CD14-positive monocyte (primary cell): ENCODE measurements at regions not wholly inside any gene's neighbourhood (a gene's known extent, or its start where the extent isn't known, plus 50 kb on each side); places are given as distances from the start of the nearest gene placed in this dataset.

Experiments
- DNase-seq, 3 donors: peaks; one replicate each; pipeline ENCODE4 v3.0.0-alpha.2; 2011 to 2022
- H2AFZ ChIP-seq: 2 replicates; pipeline ENCODE4 v1.6.0; 2012; ENCODE audit warnings: mild to moderate bottlenecking, low read depth, low read length, inconsistent platforms; ENCODE audit not compliant: insufficient read depth, poor library complexity, severe bottlenecking
- H3K27ac ChIP-seq, 2 donors: 1 replicate in 1 of 2; 2 replicates in 1 of 2; pipeline ENCODE4 v1.5.1; 2012 to 2013; ENCODE audit warnings: low read length in 2 of 2, control low read depth in 1 of 2, inconsistent platforms in 1 of 2, low read depth in 1 of 2, mild to moderate bottlenecking in 1 of 2
- H3K27me3 ChIP-seq, 2 donors: one replicate each; pipeline versions ENCODE4 v1.6.0 to v1.6.1; 2011 to 2013; ENCODE audit warnings: low read length in 2 of 2; ENCODE audit not compliant: control insufficient read depth in 2 of 2, insufficient read depth in 2 of 2
- H3K36me3 ChIP-seq, 2 donors: replicated peaks in 1 of 2; 1 replicate in 1 of 2; 2 replicates in 1 of 2; pipeline versions ENCODE4 v1.5.1 to v1.6.1; 2012 to 2013; ENCODE audit warnings: low read length in 2 of 2, control low read depth in 1 of 2, inconsistent platforms in 1 of 2, mild to moderate bottlenecking in 1 of 2; ENCODE audit not compliant: insufficient read depth in 2 of 2, control insufficient read depth in 1 of 2
- H3K4me1 ChIP-seq, 2 donors: 1 replicate in 1 of 2; 2 replicates in 1 of 2; pipeline versions ENCODE4 v1.5.1 to v1.6.1; 2012 to 2013; ENCODE audit warnings: low read length in 2 of 2, control low read depth in 1 of 2, inconsistent platforms in 1 of 2, mild to moderate bottlenecking in 1 of 2, moderate library complexity in 1 of 2; ENCODE audit not compliant: insufficient read depth in 2 of 2, control insufficient read depth in 1 of 2
- H3K4me2 ChIP-seq: replicated peaks from 2 replicates; pipeline ENCODE3; 2012; ENCODE audit warnings: low read length, moderate library complexity, mild to moderate bottlenecking; ENCODE audit not compliant: poor library complexity, severe bottlenecking; ENCODE audit errors: extremely low read depth
- H3K4me3 ChIP-seq, 3 experiments: fragments of 200-600 bp in 1 of 3; sonication (generic) in 1 of 3; replicated peaks in 1 of 3; 1 replicate in 2 of 3; 2 replicates in 1 of 3; pipeline ENCODE4 v1.5.1; 2011 to 2013; ENCODE audit warnings: low read length in 3 of 3, mild to moderate bottlenecking in 3 of 3, control low read depth in 2 of 3, low read depth in 2 of 3, inconsistent platforms in 1 of 3, moderate library complexity in 1 of 3
- H3K79me2 ChIP-seq: 2 replicates; pipeline ENCODE4 v1.6.0; 2012; ENCODE audit warnings: mild to moderate bottlenecking, control low read depth, inconsistent platforms, low read length, moderate library complexity; ENCODE audit not compliant: insufficient read depth
- H3K9ac ChIP-seq: 2 replicates; pipeline ENCODE4 v1.6.0; 2017; ENCODE audit warnings: low read length, mild to moderate bottlenecking; ENCODE audit not compliant: insufficient read depth, poor library complexity, severe bottlenecking
- H3K9me3 ChIP-seq, 2 donors: replicated peaks in 1 of 2; 1 replicate in 1 of 2; 2 replicates in 1 of 2; pipeline versions ENCODE4 v1.5.1 to v1.6.1; 2012 to 2013; ENCODE audit warnings: low read length in 2 of 2, control low read depth in 1 of 2; ENCODE audit not compliant: control insufficient read depth in 1 of 2, insufficient read depth in 1 of 2
- H4K20me1 ChIP-seq: 2 replicates; pipeline ENCODE4 v1.6.0; 2012; ENCODE audit warnings: mild to moderate bottlenecking, low read length, control low read depth, moderate library complexity; ENCODE audit not compliant: insufficient read depth
- H3K27ac Mint-ChIP-seq, 7 donors: one replicate each; pipeline ENCODE4 v1.8.0; 2020; ENCODE audit warnings: mild to moderate bottlenecking in 7 of 7, mixed read lengths in 7 of 7, moderate library complexity in 6 of 7, inconsistent platforms in 2 of 7
- H3K27me3 Mint-ChIP-seq, 3 donors: one replicate each; pipeline ENCODE4 v1.8.0; 2021 to 2022; ENCODE audit warnings: low read depth in 3 of 3, mild to moderate bottlenecking in 3 of 3, mixed read lengths in 3 of 3, moderate library complexity in 3 of 3, inconsistent platforms in 1 of 3
- H3K36me3 Mint-ChIP-seq, 2 donors: one replicate each; pipeline ENCODE4 v1.8.0; 2020; ENCODE audit warnings: mixed read lengths in 2 of 2, inconsistent platforms in 1 of 2, mild to moderate bottlenecking in 1 of 2
- H3K4me1 Mint-ChIP-seq: one replicate; pipeline ENCODE4 v1.8.0; 2020; ENCODE audit warnings: mild to moderate bottlenecking, mixed read lengths
- H3K4me3 Mint-ChIP-seq, 2 donors: one replicate each; pipeline ENCODE4 v1.8.0; 2020; ENCODE audit warnings: mild to moderate bottlenecking in 2 of 2, mixed read lengths in 2 of 2, moderate library complexity in 1 of 2
- H3K9me3 Mint-ChIP-seq, 7 donors: one replicate each; pipeline ENCODE4 v1.8.0; 2020 to 2022; ENCODE audit warnings: mixed read lengths in 7 of 7, mild to moderate bottlenecking in 6 of 7, moderate library complexity in 6 of 7, inconsistent platforms in 2 of 7
- CTCF ChIP-seq: fragments of 200-600 bp; IDR thresholded peaks from one replicate; pipeline ENCODE4 v1.8.0; 2022; ENCODE audit warnings: antibody characterized with exemption, mild to moderate bottlenecking
- WGBS: methylation state at CpG from one replicate; pipeline ENCODE4 v1.1.5; 2013; ENCODE audit warnings: missing lambda C conversion rate; ENCODE audit not compliant: insufficient coverage; 5-methylcytosine and 5-hydroxymethylcytosine counted together
- intact Hi-C, 2 donors: fragments of 100-400 bp; cut with micrococcal nuclease; formaldehyde crosslinking; loops; one replicate each; pipeline versions ENCODE4 v1.15.0 to v1.15.1; 2023

GRCh38 chr17:77741109-77741508, 217.4 kb upstream of the TNRC6C start:
- no peaks in the 10 kb centered on the region for H3K79me2 ChIP-seq
- peaks cover 0 to 4% (median under 1%) of the 10 kb centered on the region in 7 donors for H3K9me3 Mint-ChIP-seq

DNA sequence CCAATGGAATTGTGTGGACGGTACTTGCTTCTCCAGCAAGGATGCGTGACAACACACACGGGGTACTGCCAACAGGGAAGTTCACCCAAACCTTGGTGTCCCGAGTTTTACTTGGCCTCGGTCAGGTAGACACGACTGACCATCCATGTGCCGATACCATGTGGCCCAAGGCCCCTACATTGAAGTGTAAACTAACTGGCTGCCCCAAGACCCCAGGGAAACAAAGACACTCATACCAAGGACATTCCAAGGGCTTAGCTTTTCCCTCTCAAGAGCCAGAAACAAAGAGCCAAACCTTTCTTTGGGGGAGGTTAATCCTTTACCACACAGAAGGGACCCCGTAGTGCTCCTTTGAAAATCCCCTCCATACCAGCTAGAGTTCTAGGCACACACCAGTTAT, 215.9 kb upstream of the TNRC6C start:
- Histone ChIP-seq H3K36me3 (no peaks in the 10 kb centered on the region), H3K9ac (no peak overlapping the region), H3K27me3 (no peaks in the 10 kb centered on the region), H3K27ac (no peak overlapping the region), H3K4me3 (no peak overlapping the region), H3K9me3 (no peaks in the 10 kb centered on the region), H3K4me2 (no peak overlapping the region), H3K4me1 (no peaks in the 10 kb centered on the region), H2AFZ (no peak overlapping the region), H4K20me1 (no peaks in the 10 kb centered on the region), H3K79me2 (no peaks in the 10 kb centered on the region)
- DNase-seq: no peak
- intact Hi-C loops: loop anchor here in 1 of 2 donors (10.0 kb wide), 1 partner anchor 198 kb away; no protein-coding TSS in a partner anchor
- no peak overlapping the region for H3K4me3 Mint-ChIP-seq
- H3K27ac Mint-ChIP-seq: no peak overlapping the region
- H3K27me3 Mint-ChIP-seq: peaks cover 1 to 6% (median 1%) of the 10 kb centered on the region in 3 donors
- TF ChIP-seq CTCF: no peak
- WGBS: 87% methylated on average over 6 of the region's 8 CpGs
- H3K4me1 Mint-ChIP-seq: no peaks in the 10 kb centered on the region
- H3K9me3 Mint-ChIP-seq: peaks cover 0 to 4% (median 2%) of the 10 kb centered on the region in 7 donors
- no peaks in the 10 kb centered on the region for H3K36me3 Mint-ChIP-seq

More at GRCh38 chr17:77741109-77741508, 217.4 kb upstream of the TNRC6C start:
- intact Hi-C loops: loop anchor here in 1 of 2 donors (10.0 kb wide), 1 partner anchor 196 kb away; no protein-coding TSS in a partner anchor
- Histone ChIP-seq H3K9ac (no peak overlapping the region), H4K20me1 (no peaks in the 10 kb centered on the region), H3K27me3 (no peaks in the 10 kb centered on the region), H3K4me2 (no peak overlapping the region), H3K9me3 (no peaks in the 10 kb centered on the region), H3K4me3 (no peak overlapping the region), H3K27ac (no peak overlapping the region), H2AFZ (no peak overlapping the region), H3K4me1 (no peaks in the 10 kb centered on the region), H3K36me3 (no peaks in the 10 kb centered on the region)
- H3K27ac Mint-ChIP-seq: no peak overlapping the region
- WGBS: 57% methylated on average over 8 of the region's 8 CpGs
- H3K27me3 Mint-ChIP-seq: peaks cover 4 to 6% (median 4%) of the 10 kb centered on the region in 3 donors
- no peak overlapping the region for H3K4me3 Mint-ChIP-seq
- H3K4me1 Mint-ChIP-seq: no peaks in the 10 kb centered on the region
- no peaks in the 10 kb centered on the region for H3K36me3 Mint-ChIP-seq
- DNase-seq: peak in 1 of 3 donors; percentile 1
- TF ChIP-seq CTCF: peak; percentile 62
